ENCODE measurements at regions not wholly inside any gene's neighbourhood (a gene's known extent, or its start where the extent isn't known, plus 50 kb on each side); places are given as distances from the start of the nearest gene placed in this dataset.
"Not testable (repeated sequence)": the region's sequence is repeated elsewhere in the genome, so short reads cannot be mapped to it uniquely, and the experiment has no call there.

DNA sequence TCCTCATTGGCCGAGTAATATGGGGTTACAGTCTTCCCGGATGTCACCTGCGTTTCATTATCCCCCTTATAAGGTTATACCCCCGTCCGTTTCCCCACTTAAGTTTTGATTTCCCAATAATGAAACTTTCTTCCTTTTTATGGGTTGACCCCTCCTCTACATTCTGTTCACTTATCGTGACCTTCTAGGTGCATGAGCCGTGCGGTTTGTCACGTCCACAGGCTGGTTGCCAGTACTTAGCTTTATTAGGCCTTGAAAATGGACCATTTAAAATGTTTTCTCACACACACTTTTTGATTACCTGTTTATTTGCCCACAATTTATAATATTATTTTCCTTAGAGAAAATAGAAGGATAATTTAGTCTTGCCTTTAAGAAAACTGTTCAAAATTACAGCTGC is 111.5 kb downstream of the FAM174A start:
- no peaks in the 10 kb centered on the region for H3K4me1 ChIP-seq (ENCODE audit: control insufficient read depth in 1 of 2, low read depth in 2 of 2)
- H3K27ac ChIP-seq = no peak overlapping the region
- H3K36me3 ChIP-seq = no peaks in the 10 kb centered on the region
- no peak overlapping the region for H3K4me3 ChIP-seq
- no peaks in the 10 kb centered on the region for H3K9me3 ChIP-seq
- DNase-seq (ENCODE audit: low spot score) = no peak
- no peak for ATAC-seq (ENCODE audit: insufficient number of reproducible peaks, low FRiP score, low read depth)
- TF ChIP-seq, protein P1, sequence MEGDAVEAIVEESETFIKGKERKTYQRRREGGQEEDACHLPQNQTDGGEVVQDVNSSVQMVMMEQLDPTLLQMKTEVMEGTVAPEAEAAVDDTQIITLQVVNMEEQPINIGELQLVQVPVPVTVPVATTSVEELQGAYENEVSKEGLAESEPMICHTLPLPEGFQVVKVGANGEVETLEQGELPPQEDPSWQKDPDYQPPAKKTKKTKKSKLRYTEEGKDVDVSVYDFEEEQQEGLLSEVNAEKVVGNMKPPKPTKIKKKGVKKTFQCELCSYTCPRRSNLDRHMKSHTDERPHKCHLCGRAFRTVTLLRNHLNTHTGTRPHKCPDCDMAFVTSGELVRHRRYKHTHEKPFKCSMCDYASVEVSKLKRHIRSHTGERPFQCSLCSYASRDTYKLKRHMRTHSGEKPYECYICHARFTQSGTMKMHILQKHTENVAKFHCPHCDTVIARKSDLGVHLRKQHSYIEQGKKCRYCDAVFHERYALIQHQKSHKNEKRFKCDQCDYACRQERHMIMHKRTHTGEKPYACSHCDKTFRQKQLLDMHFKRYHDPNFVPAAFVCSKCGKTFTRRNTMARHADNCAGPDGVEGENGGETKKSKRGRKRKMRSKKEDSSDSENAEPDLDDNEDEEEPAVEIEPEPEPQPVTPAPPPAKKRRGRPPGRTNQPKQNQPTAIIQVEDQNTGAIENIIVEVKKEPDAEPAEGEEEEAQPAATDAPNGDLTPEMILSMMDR (IDR thresholded peaks at IDR 0.05) = no peak
- H3K27me3 ChIP-seq (replicated peaks; ENCODE audit: insufficient read depth) = no peaks in the 10 kb centered on the region

DNA sequence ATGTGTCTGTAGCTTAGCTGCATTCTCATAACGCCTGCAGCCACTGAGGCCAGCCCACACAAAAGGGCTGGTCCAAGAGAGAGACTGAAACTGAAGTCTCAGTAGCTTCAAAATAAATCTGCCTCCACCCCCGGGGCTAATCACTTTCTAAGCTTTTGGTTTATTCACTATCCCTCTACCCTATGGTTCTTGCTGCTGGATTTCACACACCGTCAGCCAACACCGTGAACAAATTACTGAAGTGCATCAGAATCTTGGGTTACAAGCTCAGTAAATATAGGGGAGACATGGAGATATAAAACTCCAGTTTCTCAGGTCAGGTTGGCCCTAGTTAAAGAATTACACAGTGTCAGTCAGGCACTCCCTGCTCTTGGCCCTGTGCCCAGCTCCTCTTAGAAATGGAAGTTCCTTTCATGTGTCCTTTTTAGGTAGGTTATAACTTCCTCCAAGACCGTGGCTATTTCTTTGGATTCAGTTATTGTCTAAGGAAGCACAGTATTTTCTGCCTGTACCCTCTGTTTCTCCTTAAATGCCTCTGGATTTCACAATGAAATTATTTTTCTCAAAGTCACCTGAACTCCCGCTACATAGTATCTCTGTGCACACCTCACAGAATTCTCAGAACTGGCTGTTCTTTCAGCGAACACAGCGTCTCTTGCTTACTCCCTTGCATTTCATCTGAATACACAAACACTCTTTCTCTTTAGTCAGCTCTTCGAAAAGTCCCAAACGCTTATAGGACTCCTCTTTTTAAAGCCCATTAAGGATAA is 112.5 kb downstream of the FAM174A start:
- H3K27me3 ChIP-seq (replicated peaks; ENCODE audit: insufficient read depth) = no peaks in the 10 kb centered on the region
- H3K9me3 ChIP-seq = no peaks in the 10 kb centered on the region
- no peak for DNase-seq (ENCODE audit: low spot score)
- TF ChIP-seq, protein P1 (IDR thresholded peaks at IDR 0.05) = no peak
- H3K4me1 ChIP-seq (ENCODE audit: control insufficient read depth in 1 of 2, low read depth in 2 of 2) = no peaks in the 10 kb centered on the region
- ATAC-seq (ENCODE audit: insufficient number of reproducible peaks, low FRiP score, low read depth) = no peak
- H3K36me3 ChIP-seq = no peaks in the 10 kb centered on the region
- no peak overlapping the region for H3K4me3 ChIP-seq
- no peak overlapping the region for H3K27ac ChIP-seq

DNA sequence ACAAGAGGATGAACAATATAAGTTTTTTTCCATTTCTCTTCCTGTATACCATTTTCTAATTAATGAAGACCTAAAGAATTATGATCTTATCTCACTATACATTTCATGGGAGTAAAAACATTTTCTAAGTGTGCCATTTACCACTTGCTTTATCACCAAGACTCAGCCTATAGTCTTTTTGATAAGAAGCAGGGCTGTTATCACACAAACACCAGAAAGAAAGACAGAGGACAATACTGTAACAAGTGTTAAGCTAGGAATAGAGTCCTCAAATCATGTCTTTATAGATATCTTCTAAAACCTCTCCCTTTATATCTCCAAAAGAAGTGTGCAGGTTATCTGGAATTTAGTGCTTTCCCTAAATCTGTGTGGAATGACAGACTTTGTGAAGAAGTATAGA is 119.7 kb downstream of the FAM174A start:
- no peaks in the 10 kb centered on the region for H3K4me1 ChIP-seq (ENCODE audit: control insufficient read depth in 1 of 2, low read depth in 2 of 2)
- H3K9me3 ChIP-seq = no peaks in the 10 kb centered on the region
- ATAC-seq (ENCODE audit: insufficient number of reproducible peaks, low FRiP score, low read depth) = no peak
- no peak overlapping the region for H3K27ac ChIP-seq
- no peak for DNase-seq (ENCODE audit: low spot score)
- TF ChIP-seq, protein P1 (IDR thresholded peaks at IDR 0.05) = no peak
- H3K27me3 ChIP-seq (replicated peaks; ENCODE audit: insufficient read depth) = no peaks in the 10 kb centered on the region
- H3K36me3 ChIP-seq = no peaks in the 10 kb centered on the region
- no peak overlapping the region for H3K4me3 ChIP-seq

DNA sequence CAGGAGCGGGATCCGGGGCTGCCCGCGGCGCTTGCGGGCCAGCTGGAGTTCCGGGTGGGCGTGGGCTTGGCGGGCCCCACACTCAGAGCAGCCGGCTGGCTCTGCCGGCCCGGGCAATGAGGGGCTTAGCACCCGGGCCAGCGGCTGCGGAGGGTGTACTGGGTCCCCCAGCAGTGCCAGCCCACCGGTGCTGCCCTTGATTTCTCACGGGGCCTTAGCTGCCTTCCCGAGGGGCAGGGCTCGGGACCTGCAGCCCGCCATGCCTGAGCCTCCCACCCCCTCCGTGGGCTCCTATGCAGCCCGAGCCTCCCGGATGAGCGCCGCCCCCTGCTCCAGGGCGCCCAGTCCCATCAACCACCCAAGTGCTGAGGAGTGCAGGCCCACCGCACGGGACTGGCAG is 121.6 kb downstream of the FAM174A start:
- not testable (repeated sequence) for ATAC-seq (ENCODE audit: insufficient number of reproducible peaks, low FRiP score, low read depth); DNase-seq (ENCODE audit: low spot score); H3K27me3 ChIP-seq (replicated peaks; ENCODE audit: insufficient read depth)

DNA sequence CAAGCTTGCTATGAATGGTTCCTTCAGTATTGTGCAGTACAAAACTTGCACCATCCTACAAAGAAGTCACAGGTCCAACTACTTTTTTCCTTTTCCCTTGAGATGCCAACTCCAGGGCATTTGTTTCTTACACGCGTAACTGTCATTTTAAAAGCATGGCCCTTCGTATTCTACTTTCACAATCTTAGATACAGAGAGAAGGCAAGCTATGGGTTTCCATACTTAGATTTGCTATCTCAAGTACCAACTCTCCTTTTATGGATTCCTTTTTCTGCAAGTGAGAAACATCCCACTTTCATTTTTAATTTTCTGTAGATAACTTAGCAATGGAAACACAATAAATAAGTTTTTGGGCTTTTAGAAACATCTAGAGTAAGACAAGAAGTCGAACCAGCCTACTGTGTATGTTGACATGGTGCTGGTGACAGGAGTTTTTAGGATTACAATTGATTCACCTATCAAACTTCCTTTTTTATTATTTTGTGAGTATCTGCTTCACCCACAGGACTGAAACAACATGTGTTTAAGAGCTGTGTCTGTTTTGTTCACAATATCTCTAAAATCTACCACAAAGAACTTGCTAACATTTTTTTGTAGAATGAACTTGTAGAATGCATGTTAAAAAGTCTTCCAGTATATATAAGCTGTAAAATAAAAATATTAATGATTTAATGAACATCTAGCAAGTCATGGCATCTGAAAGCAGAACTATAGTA is 124.1 kb downstream of the FAM174A start:
- Histone ChIP-seq H3K36me3 (no peaks in the 10 kb centered on the region), H3K27me3 (replicated peaks; ENCODE audit: insufficient read depth) (no peaks in the 10 kb centered on the region), H3K27ac (no peak overlapping the region), H3K9me3 (no peaks in the 10 kb centered on the region), H3K4me3 (no peak overlapping the region), H3K4me1 (ENCODE audit: control insufficient read depth in 1 of 2, low read depth in 2 of 2) (no peaks in the 10 kb centered on the region)
- ATAC-seq (ENCODE audit: insufficient number of reproducible peaks, low FRiP score, low read depth) (no peak), DNase-seq (ENCODE audit: low spot score) (no peak)
- TF ChIP-seq, protein P1 (IDR thresholded peaks at IDR 0.05) = no peak

More for the DNA sequence above, 121.6 kb downstream of the FAM174A start:
- not testable (repeated sequence) for H3K27ac ChIP-seq; H3K4me3 ChIP-seq; H3K36me3 ChIP-seq; H3K9me3 ChIP-seq; H3K4me1 ChIP-seq (ENCODE audit: control insufficient read depth in 1 of 2, low read depth in 2 of 2)
